GM12891 (cell line): ENCODE measurements at regions not wholly inside any gene's neighbourhood (a gene's known extent, or its start where the extent isn't known, plus 50 kb on each side); places are given as distances from the start of the nearest gene placed in this dataset.

Experiments used
- PAX5 ChIP-seq: IDR thresholded peaks from 2 replicates; pipeline ENCODE4 v1.6.1; 2011; ENCODE audit warnings: low read length, moderate library complexity, mild to moderate bottlenecking; ENCODE audit not compliant: insufficient read depth, severe bottlenecking
- POLR2A ChIP-seq: IDR thresholded peaks from 2 replicates; pipeline ENCODE4 v1.6.1; 2011; ENCODE audit warnings: low read depth, low read length, control low read depth
- POLR2AphosphoS5 ChIP-seq: IDR thresholded peaks from 2 replicates; pipeline ENCODE4 v1.6.1; 2011; ENCODE audit warnings: low read depth, low read length, control low read depth
- SPI1 ChIP-seq: IDR thresholded peaks from 2 replicates; pipeline ENCODE4 v1.6.1; 2011; ENCODE audit warnings: low read depth, low read length, control low read depth
- TAF1 ChIP-seq: IDR thresholded peaks from 2 replicates; pipeline ENCODE4 v1.6.1; 2011; ENCODE audit warnings: low read depth, low read length, control low read depth

DNA sequence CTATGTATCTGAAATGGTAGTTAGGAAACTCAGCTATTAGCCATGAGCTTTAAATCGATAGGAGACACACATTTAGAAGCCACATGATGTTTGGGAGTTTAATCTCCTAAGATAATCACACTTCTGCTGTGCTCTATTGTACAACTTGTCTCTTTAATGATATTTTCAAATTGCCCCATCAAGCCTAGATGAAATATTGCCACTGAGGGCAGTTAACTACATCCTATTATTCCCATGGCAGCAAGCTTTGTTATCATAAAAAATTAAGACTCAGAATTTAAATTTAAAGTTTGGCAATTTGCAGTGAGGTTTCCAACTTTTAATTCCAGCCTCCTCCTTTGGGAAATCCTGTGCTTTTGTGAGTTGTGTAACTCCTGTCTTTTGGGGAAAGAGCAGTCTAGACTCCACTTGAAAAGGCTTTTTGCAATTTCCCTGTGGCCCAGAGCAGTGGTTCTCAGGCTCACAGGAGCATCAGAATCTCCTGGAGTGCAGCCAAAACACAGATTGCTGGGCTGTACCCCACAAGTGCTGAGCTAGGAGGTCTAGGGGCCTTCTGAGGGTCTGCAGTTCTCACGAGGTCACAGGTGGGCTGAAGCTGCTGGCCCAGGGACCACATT is 792.4 kb downstream of the QKI start:
- TF ChIP-seq PAX5: no peak
- no peak for TF ChIP-seq POLR2A
- TF ChIP-seq POLR2AphosphoS5: no peak
- no peak for TF ChIP-seq SPI1
- TF ChIP-seq TAF1: no peak
